Uterus (tissue), 2 donors: ENCODE measurements at regions not wholly inside any gene's neighbourhood (a gene's known extent, or its start where the extent isn't known, plus 50 kb on each side); places are given as distances from the start of the nearest gene placed in this dataset.

Source experiments
- CTCF ChIP-seq, 4 experiments: fragments of 200-600 bp in 2 of 4; fragments of 450-650 bp in 2 of 4; sonication (generic) in 2 of 4; IDR thresholded peaks; one replicate each; pipeline ENCODE4 v1.5.1; 2016 to 2019; ENCODE audit warnings: antibody characterized with exemption in 4 of 4, mild to moderate bottlenecking in 2 of 4, moderate library complexity in 1 of 4
- POLR2A ChIP-seq, 2 donors: fragments of 450-650 bp; IDR thresholded peaks; one replicate each; pipeline ENCODE4 v1.6.1; 2016; ENCODE audit warnings: antibody characterized with exemption in 2 of 2, mild to moderate bottlenecking in 1 of 2, moderate library complexity in 1 of 2

GRCh38 chr9:20085842-20086241 is 297.0 kb upstream of the SLC24A2 start:
- TF ChIP-seq CTCF (IDR thresholded peaks at IDR 0.05) (no peak), POLR2A (IDR thresholded peaks at IDR 0.05) (no peak)
